DND-41 (cell line): ENCODE measurements at regions not wholly inside any gene's neighbourhood (a gene's known extent, or its start where the extent isn't known, plus 50 kb on each side); places are given as distances from the start of the nearest gene placed in this dataset.

Experiments used
- ATAC-seq: fragments of 200-7000 bp; cut with Tn5 transposase; 3 replicates; pipeline ENCODE4 v1.9.1; 2021; ENCODE audit warnings: low read depth; ENCODE audit not compliant: insufficient read depth
- DNase-seq: peaks from one replicate; pipeline ENCODE4 v3.0.0-alpha.2; 2020
- H2AFZ ChIP-seq: 2 replicates; pipeline ENCODE4 v1.6.0; 2012; ENCODE audit warnings: low read depth, low read length
- H3K27ac ChIP-seq: 2 replicates; pipeline ENCODE4 v1.5.1; 2012; ENCODE audit warnings: low read length, inconsistent platforms
- H3K27me3 ChIP-seq: fragments of 200-600 bp; sonication (generic); 2 replicates; pipeline ENCODE4 v1.6.0; 2012; ENCODE audit warnings: low read length, mild to moderate bottlenecking, inconsistent platforms; ENCODE audit not compliant: insufficient read depth, poor library complexity
- H3K36me3 ChIP-seq: 2 replicates; pipeline ENCODE4 v1.5.1; 2012; ENCODE audit warnings: low read length, inconsistent platforms; ENCODE audit not compliant: insufficient read depth
- H3K4me1 ChIP-seq: 2 replicates; pipeline ENCODE4 v1.5.1; 2012; ENCODE audit warnings: mild to moderate bottlenecking, low read length; ENCODE audit not compliant: insufficient read depth
- H3K4me2 ChIP-seq: 2 replicates; pipeline ENCODE4 v1.6.0; 2012; ENCODE audit warnings: mild to moderate bottlenecking, moderate library complexity, low read length, inconsistent platforms; ENCODE audit not compliant: insufficient read depth
- H3K4me3 ChIP-seq, 2 experiments: fragments of 200-600 bp in 1 of 2; shearing (Covaris generic) in 1 of 2; 2 replicates each; pipeline ENCODE4 v1.5.1; 2012 to 2016; ENCODE audit warnings: inconsistent platforms in 2 of 2, low read length in 2 of 2, mild to moderate bottlenecking in 2 of 2, low read depth in 1 of 2, moderate library complexity in 1 of 2
- H3K79me2 ChIP-seq: 2 replicates; pipeline ENCODE4 v1.6.0; 2012; ENCODE audit warnings: low read length, inconsistent platforms; ENCODE audit not compliant: insufficient read depth
- H3K9ac ChIP-seq: 2 replicates; pipeline ENCODE4 v1.6.0; 2012; ENCODE audit warnings: low read depth, mild to moderate bottlenecking, inconsistent platforms, low read length, moderate library complexity
- H3K9me3 ChIP-seq: 2 replicates; pipeline ENCODE4 v1.5.1; 2012; ENCODE audit warnings: low read length, moderate library complexity, mild to moderate bottlenecking, inconsistent platforms; ENCODE audit not compliant: insufficient read depth, severe bottlenecking
- H4K20me1 ChIP-seq: 2 replicates; pipeline ENCODE4 v1.6.0; 2012; ENCODE audit warnings: low read length; ENCODE audit not compliant: insufficient read depth
- CTCF ChIP-seq: IDR thresholded peaks from 2 replicates; pipeline ENCODE4 v1.5.1; 2012; ENCODE audit warnings: borderline replicate concordance, low read length, moderate library complexity, mild to moderate bottlenecking; ENCODE audit not compliant: poor library complexity, severe bottlenecking; ENCODE audit errors: extremely low read depth
- EZH2 ChIP-seq: IDR thresholded peaks from 3 replicates; pipeline ENCODE4 v1.6.1; 2012; ENCODE audit warnings: borderline replicate concordance, low read depth, mild to moderate bottlenecking, moderate library complexity, low read length, inconsistent platforms; ENCODE audit not compliant: severe bottlenecking

DNA sequence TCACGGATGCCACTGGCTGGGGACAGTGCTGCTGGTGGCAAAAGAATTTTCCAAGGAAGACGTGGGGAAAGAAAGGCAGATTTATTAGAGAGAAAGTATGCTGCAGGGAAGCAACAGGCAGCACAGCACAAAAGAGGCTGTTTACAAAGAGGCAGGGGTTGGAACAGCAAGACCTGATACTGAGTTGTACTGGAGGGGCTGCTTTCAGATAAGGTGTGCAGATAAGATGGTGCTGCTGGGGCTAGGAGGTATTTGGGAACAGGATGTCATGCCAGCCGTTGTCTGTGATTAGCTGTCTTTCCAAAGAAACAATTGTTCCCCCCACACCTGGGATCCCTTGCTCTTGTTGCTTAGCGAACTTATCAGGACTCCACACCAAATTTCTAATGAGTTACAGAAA lies 2023.3 kb upstream of the PCDH20 start:
- Histone ChIP-seq H3K9ac (no peak overlapping the region), H4K20me1 (no peaks in the 10 kb centered on the region), H3K27me3 (no peaks in the 10 kb centered on the region), H3K4me3 (no peak overlapping the region), H3K4me1 (no peaks in the 10 kb centered on the region), H3K4me2 (no peak overlapping the region), H3K27ac (no peak overlapping the region), H3K9me3 (no peaks in the 10 kb centered on the region), H2AFZ (no peak overlapping the region), H3K79me2 (no peaks in the 10 kb centered on the region), H3K36me3 (no peaks in the 10 kb centered on the region)
- no peak for TF ChIP-seq EZH2
- TF ChIP-seq CTCF = no peak
- ATAC-seq = no peak
- DNase-seq = no peak

- no peak overlapping the region for H3K4me3 ChIP-seq
- H3K4me1 ChIP-seq = no peaks in the 10 kb centered on the region
- H3K27me3 ChIP-seq = no peaks in the 10 kb centered on the region
- no peaks in the 10 kb centered on the region for H3K9me3 ChIP-seq
- no peaks in the 10 kb centered on the region for H4K20me1 ChIP-seq
- DNase-seq = no peak
- H3K4me2 ChIP-seq = no peak overlapping the region
- no peaks in the 10 kb centered on the region for H3K79me2 ChIP-seq
- TF ChIP-seq EZH2 (no peak), CTCF (no peak)
- H2AFZ ChIP-seq = 0 out of 2 replicates have a peak overlapping the region, but pooled peaks have one; percentile 13
- no peak for ATAC-seq
- no peaks in the 10 kb centered on the region for H3K36me3 ChIP-seq
- no peak overlapping the region for H3K27ac ChIP-seq
- no peak overlapping the region for H3K9ac ChIP-seq
Observed at GRCh38 chr13:63436325-63436668, 2020.6 kb upstream of the PCDH20 start.

GRCh38 chr13:63435667-63436324 lies 2020.1 kb upstream of the PCDH20 start:
- DNase-seq (no peak), ATAC-seq (no peak)
- Histone ChIP-seq H3K27me3 (no peaks in the 10 kb centered on the region), H3K9me3 (no peaks in the 10 kb centered on the region), H3K4me2 (no peak overlapping the region), H3K4me1 (no peaks in the 10 kb centered on the region), H3K9ac (no peak overlapping the region), H3K36me3 (no peaks in the 10 kb centered on the region), H2AFZ (no peak overlapping the region), H3K79me2 (no peaks in the 10 kb centered on the region), H3K4me3 (no peak overlapping the region), H4K20me1 (no peaks in the 10 kb centered on the region), H3K27ac (no peak overlapping the region)
- TF ChIP-seq EZH2 (no peak), CTCF (no peak)
